ENCODE measurements at regions not wholly inside any gene's neighbourhood (a gene's known extent, or its start where the extent isn't known, plus 50 kb on each side); places are given as distances from the start of the nearest gene placed in this dataset.

- TF ChIP-seq TAF1 (IDR thresholded peaks at IDR 0.05; ENCODE audit: low read depth) (no peak), EGR1 (IDR thresholded peaks at IDR 0.05) (no peak), NFIC (IDR thresholded peaks at IDR 0.05) (no peak)
Measured at GRCh38 chr10:44466236-44466635, 81.3 kb upstream of the CXCL12 start.

- TF ChIP-seq CEBPB (IDR thresholded peaks at IDR 0.05) (no peak), CREB1 (IDR thresholded peaks at IDR 0.05; ENCODE audit: low read depth) (no peak), MAX (IDR thresholded peaks at IDR 0.05) (no peak), RAD21 (IDR thresholded peaks at IDR 0.05; ENCODE audit: low read depth) (no peak), NFIC (IDR thresholded peaks at IDR 0.05) (no peak), TEAD4 (IDR thresholded peaks at IDR 0.05) (no peak), EGR1 (IDR thresholded peaks at IDR 0.05) (no peak), REST (IDR thresholded peaks at IDR 0.05; ENCODE audit: low read depth) (no peak), USF1 (IDR thresholded peaks at IDR 0.05) (no peak), EP300 (IDR thresholded peaks at IDR 0.05; ENCODE audit: borderline replicate concordance) (no peak), ZBTB7A (IDR thresholded peaks at IDR 0.05; ENCODE audit: low read depth) (no peak), FOXM1 (IDR thresholded peaks at IDR 0.05; ENCODE audit: borderline replicate concordance, low read depth) (no peak), TCF12 (IDR thresholded peaks at IDR 0.05; ENCODE audit: low read depth) (no peak), YY1 (IDR thresholded peaks at IDR 0.05; ENCODE audit: low read depth) (no peak), TAF1 (IDR thresholded peaks at IDR 0.05; ENCODE audit: low read depth) (no peak)
Measured at GRCh38 chr10:44467090-44467489, 82.2 kb upstream of the CXCL12 start.

- no peak for TF ChIP-seq YY1 (IDR thresholded peaks at IDR 0.05; ENCODE audit: low read depth)
- no peak for TF ChIP-seq TEAD4 (IDR thresholded peaks at IDR 0.05)
- no peak for TF ChIP-seq USF1 (IDR thresholded peaks at IDR 0.05)
- no peak for TF ChIP-seq REST (IDR thresholded peaks at IDR 0.05; ENCODE audit: low read depth)
- no peak for TF ChIP-seq CEBPB (IDR thresholded peaks at IDR 0.05)
- no peak for TF ChIP-seq MAX (IDR thresholded peaks at IDR 0.05)
- no peak for TF ChIP-seq CREB1 (IDR thresholded peaks at IDR 0.05; ENCODE audit: low read depth)
- TF ChIP-seq EGR1 (IDR thresholded peaks at IDR 0.05): no peak
- no peak for TF ChIP-seq ZBTB7A (IDR thresholded peaks at IDR 0.05; ENCODE audit: low read depth)
- TF ChIP-seq EP300 (IDR thresholded peaks at IDR 0.05; ENCODE audit: borderline replicate concordance): no peak
- no peak for TF ChIP-seq TCF12 (IDR thresholded peaks at IDR 0.05; ENCODE audit: low read depth)
- TF ChIP-seq TAF1 (IDR thresholded peaks at IDR 0.05; ENCODE audit: low read depth): no peak
- TF ChIP-seq RAD21 (IDR thresholded peaks at IDR 0.05; ENCODE audit: low read depth): no peak
- TF ChIP-seq NFIC (IDR thresholded peaks at IDR 0.05): no peak
- no peak for TF ChIP-seq FOXM1 (IDR thresholded peaks at IDR 0.05; ENCODE audit: borderline replicate concordance, low read depth)
Measured at GRCh38 chr10:44467900-44468299, 83.0 kb upstream of the CXCL12 start.

- TF ChIP-seq REST (IDR thresholded peaks at IDR 0.05; ENCODE audit: low read depth) (no peak), EP300 (IDR thresholded peaks at IDR 0.05; ENCODE audit: borderline replicate concordance) (no peak), TEAD4 (IDR thresholded peaks at IDR 0.05) (no peak), CREB1 (IDR thresholded peaks at IDR 0.05; ENCODE audit: low read depth) (no peak), ZBTB7A (IDR thresholded peaks at IDR 0.05; ENCODE audit: low read depth) (no peak), TAF1 (IDR thresholded peaks at IDR 0.05; ENCODE audit: low read depth) (no peak), CEBPB (IDR thresholded peaks at IDR 0.05) (no peak), EGR1 (IDR thresholded peaks at IDR 0.05) (no peak), USF1 (IDR thresholded peaks at IDR 0.05) (no peak)
Measured at GRCh38 chr10:44468525-44468924, 83.6 kb upstream of the CXCL12 start.
